ENCODE measurements at regions not wholly inside any gene's neighbourhood (a gene's known extent, or its start where the extent isn't known, plus 50 kb on each side); places are given as distances from the start of the nearest gene placed in this dataset.

GRCh38 chr11:91397134-91397468, 827.5 kb upstream of the FAT3 start:
- Histone ChIP-seq H3K27ac (no peak overlapping the region), H3K36me3 (no peaks in the 10 kb centered on the region), H3K9me3 (no peaks in the 10 kb centered on the region), H3K4me3 (no peak overlapping the region), H3K27me3 (no peaks in the 10 kb centered on the region), H3K4me1 (peaks cover 0 to 8% (median 0%) of the 10 kb centered on the region in 4 donors)
- no peak for ATAC-seq
- DNase-seq, result no peak
- WGBS (ENCODE audit: insufficient coverage, low coverage, low lambda C conversion rate, missing lambda C conversion rate), result 31% methylated on average over 2 of the region's 2 CpGs
- TF ChIP-seq CTCF (IDR thresholded peaks at IDR 0.05), result no peak
- TF ChIP-seq POLR2A (IDR thresholded peaks at IDR 0.05), result no peak
- intact Hi-C loops (cut with DNase I), result no loop called here

- Histone ChIP-seq H3K4me1 (peaks cover 0 to 8% (median 0%) of the 10 kb centered on the region in 4 donors), H3K36me3 (no peaks in the 10 kb centered on the region), H3K4me3 (no peak overlapping the region), H3K27me3 (no peaks in the 10 kb centered on the region), H3K27ac (no peak overlapping the region), H3K9me3 (no peaks in the 10 kb centered on the region)
- no peak for DNase-seq
- WGBS (ENCODE audit: insufficient coverage, low coverage, low lambda C conversion rate, missing lambda C conversion rate), result 38% methylated on average over 6 of the region's 6 CpGs
- peak in 3 of 4 donors; percentile 24 to 91 (median 78) for ATAC-seq
- TF ChIP-seq CTCF (IDR thresholded peaks at IDR 0.05) (no peak), POLR2A (IDR thresholded peaks at IDR 0.05) (no peak)
- intact Hi-C loops (cut with DNase I), result no loop called here
Observed at GRCh38 chr11:91396236-91397133, 828.1 kb upstream of the FAT3 start.

- Histone ChIP-seq H3K4me1 (peaks cover 0 to 8% (median 0%) of the 10 kb centered on the region in 4 donors), H3K4me3 (no peak overlapping the region), H3K9me3 (no peaks in the 10 kb centered on the region), H3K27ac (no peak overlapping the region), H3K27me3 (no peaks in the 10 kb centered on the region), H3K36me3 (no peaks in the 10 kb centered on the region)
- intact Hi-C loops (cut with DNase I), result no loop called here
- no peak for TF ChIP-seq POLR2A (IDR thresholded peaks at IDR 0.05)
- TF ChIP-seq CTCF (IDR thresholded peaks at IDR 0.05), result no peak
- no peak for ATAC-seq
- no peak for DNase-seq
- 35% methylated on average over 5 of the region's 5 CpGs for WGBS (ENCODE audit: insufficient coverage, low coverage, low lambda C conversion rate, missing lambda C conversion rate)
Observed at GRCh38 chr11:91394727-91395414, 829.7 kb upstream of the FAT3 start.

- no peak for ATAC-seq
- no peak for DNase-seq
- Histone ChIP-seq H3K27ac (no peak overlapping the region), H3K27me3 (no peaks in the 10 kb centered on the region), H3K9me3 (no peaks in the 10 kb centered on the region), H3K4me1 (peaks cover 0 to 8% (median 0%) of the 10 kb centered on the region in 4 donors), H3K4me3 (no peak overlapping the region), H3K36me3 (no peaks in the 10 kb centered on the region)
- no peak for TF ChIP-seq POLR2A (IDR thresholded peaks at IDR 0.05)
- no peak for TF ChIP-seq CTCF (IDR thresholded peaks at IDR 0.05)
- intact Hi-C loops (cut with DNase I), result no loop called here
- WGBS (ENCODE audit: insufficient coverage, low coverage, low lambda C conversion rate, missing lambda C conversion rate), result 36% methylated on average over 6 of the region's 6 CpGs
Observed at GRCh38 chr11:91394073-91394726, 830.4 kb upstream of the FAT3 start.
